SK-N-SH (cell line): ENCODE measurements at regions not wholly inside any gene's neighbourhood (a gene's known extent, or its start where the extent isn't known, plus 50 kb on each side); places are given as distances from the start of the nearest gene placed in this dataset.
A peak's percentile ranks its signal among the peaks of the same experiment; 100 is the strongest.

Experiments used
- CTCF ChIA-PET: fragments of 300-600, 350-600 bp; formaldehyde crosslinking; extraction: SDS; loops from one replicate; lab custom pipeline; 2021; lab: Yijun Ruan, JAX
- POLR2A ChIA-PET: fragments of 350-600 bp; sonication (Branson Sonifier 250); formaldehyde crosslinking; extraction: SDS; loops from one replicate; lab custom pipeline; 2020; ENCODE audit warnings: antibody characterized with exemption, inconsistent platforms; lab: Yijun Ruan, JAX
- DNase-seq: peaks from one replicate; pipeline ENCODE4 v3.0.0; 2012
- H2AFZ ChIP-seq: fragments of 200-600 bp; sonication (generic); 2 replicates; pipeline ENCODE4 v1.8.1; 2016; ENCODE audit warnings: antibody characterized with exemption, mild to moderate bottlenecking, low read depth
- H3F3A ChIP-seq: fragments of 200-600 bp; sonication (generic); replicated peaks from 2 replicates; pipeline ENCODE3; 2016; ENCODE audit warnings: antibody characterized with exemption, mild to moderate bottlenecking; ENCODE audit not compliant: insufficient read depth
- H3K27ac ChIP-seq, 2 experiments: fragments of 200-500 bp in 1 of 2; fragments of 200-600 bp in 1 of 2; sonication (Bioruptor generic) in 1 of 2; sonication (generic), shearing (Covaris generic) in 1 of 2; 2 replicates each; pipeline versions ENCODE4 v1.5.1 to v1.6.1; 2014 to 2016; ENCODE audit warnings: low read depth in 2 of 2, inconsistent platforms in 1 of 2, low read length in 1 of 2, mild to moderate bottlenecking in 1 of 2, mixed read lengths in 1 of 2
- H3K27me3 ChIP-seq: fragments of 200-600 bp; sonication (generic), shearing (Covaris generic); 2 replicates; pipeline ENCODE4 v1.6.1; 2016; ENCODE audit warnings: mixed run types; ENCODE audit not compliant: insufficient read depth
- H3K36me3 ChIP-seq, 2 experiments: fragments of 200-500 bp in 1 of 2; fragments of 200-600 bp in 1 of 2; sonication (Bioruptor generic) in 1 of 2; sonication (generic) in 1 of 2; replicated peaks in 1 of 2; 2 replicates each; pipeline versions ENCODE3 to v1.5.1; 2014 to 2016; ENCODE audit warnings: low read length in 1 of 2, mild to moderate bottlenecking in 1 of 2; ENCODE audit not compliant: insufficient read depth in 2 of 2, control insufficient read depth in 1 of 2
- H3K4me1 ChIP-seq, 2 experiments: fragments of 200-500 bp in 1 of 2; fragments of 200-600 bp in 1 of 2; sonication (Bioruptor generic) in 1 of 2; sonication (generic), shearing (Covaris generic) in 1 of 2; 2 replicates each; pipeline versions ENCODE4 v1.5.1 to v1.6.1; 2014 to 2016; ENCODE audit warnings: low read depth in 1 of 2, low read length in 1 of 2, mixed run types in 1 of 2; ENCODE audit not compliant: insufficient read depth in 2 of 2, control insufficient read depth in 1 of 2
- H3K4me2 ChIP-seq: fragments of 200-600 bp; sonication (generic), shearing (Covaris generic); 2 replicates; pipeline ENCODE4 v1.6.1; 2017; ENCODE audit warnings: mixed run types
- H3K4me3 ChIP-seq, 2 experiments: fragments of 200-500 bp in 1 of 2; fragments of 200-600 bp in 1 of 2; sonication (Bioruptor generic) in 1 of 2; sonication (generic), shearing (Covaris generic) in 1 of 2; 2 replicates each; pipeline versions ENCODE4 v1.5.1 to v1.8.1; 2014 to 2016; ENCODE audit warnings: low read depth in 2 of 2, inconsistent platforms in 1 of 2, low read length in 1 of 2, mild to moderate bottlenecking in 1 of 2, mixed read lengths in 1 of 2, moderate library complexity in 1 of 2
- H3K79me2 ChIP-seq: fragments of 200-600 bp; sonication (generic); 2 replicates; pipeline ENCODE4 v1.8.1; 2017; ENCODE audit warnings: mild to moderate bottlenecking; ENCODE audit not compliant: insufficient read depth
- H3K9ac ChIP-seq: fragments of 200-600 bp; sonication (generic); 2 replicates; pipeline ENCODE4 v1.6.1; 2017; ENCODE audit warnings: mixed run types
- H3K9me2 ChIP-seq: fragments of 200-600 bp; sonication (generic); 2 replicates; pipeline ENCODE4 v1.6.1; 2017; ENCODE audit warnings: mixed run types
- H3K9me3 ChIP-seq: fragments of 200-600 bp; sonication (generic); 2 replicates; pipeline ENCODE4 v1.6.1; 2017; ENCODE audit warnings: mixed run types, mild to moderate bottlenecking, moderate library complexity
- H4K20me1 ChIP-seq: fragments of 200-600 bp; sonication (generic); 2 replicates; pipeline ENCODE4 v1.6.1; 2017; ENCODE audit warnings: mild to moderate bottlenecking, mixed run types; ENCODE audit not compliant: insufficient read depth
- ELF1 ChIP-seq: IDR thresholded peaks from 2 replicates; pipeline ENCODE4 v1.4.0; 2012
- EP300 ChIP-seq, 2 experiments: IDR thresholded peaks; 2 replicates each; pipeline versions ENCODE4 v1.4.0 to v1.6.1; 2012; ENCODE audit warnings: borderline replicate concordance in 1 of 2, low read depth in 1 of 2, low read length in 1 of 2
- EZH2phosphoT487 ChIP-seq: fragments of 200-600 bp; sonication (generic); IDR thresholded peaks from 2 replicates; pipeline ENCODE4 v1.6.1; 2017; ENCODE audit warnings: low read depth, mixed run types, mild to moderate bottlenecking, antibody characterized with exemption, moderate library complexity, borderline replicate concordance
- FOSL2 ChIP-seq: IDR thresholded peaks from 2 replicates; pipeline ENCODE4 v1.4.0; 2012; ENCODE audit warnings: low read depth, mild to moderate bottlenecking, moderate library complexity, borderline replicate concordance
- FOXJ3 ChIP-seq: sonication (generic); formaldehyde crosslinking; IDR thresholded peaks from 2 replicates; pipeline ENCODE4 v1.5.1; 2020; ENCODE audit warnings: mild to moderate bottlenecking, missing genetic modification reagents
- GABPA ChIP-seq: IDR thresholded peaks from 2 replicates; pipeline ENCODE4 v1.4.0; 2012; ENCODE audit warnings: low read depth, mild to moderate bottlenecking
- JUND ChIP-seq: IDR thresholded peaks from 2 replicates; pipeline ENCODE4 v1.4.0; 2012
- MEF2A ChIP-seq: IDR thresholded peaks from 2 replicates; pipeline ENCODE4 v1.4.0; 2012; ENCODE audit warnings: low read depth, borderline replicate concordance
- MXI1 ChIP-seq: IDR thresholded peaks from 2 replicates; pipeline ENCODE4 v1.6.1; 2012; ENCODE audit warnings: mild to moderate bottlenecking, low read depth, low read length, improper control_type of control experiment
- NFIC ChIP-seq: IDR thresholded peaks from 2 replicates; pipeline ENCODE4 v1.4.0; 2012; ENCODE audit warnings: borderline replicate concordance
- POLR2AphosphoS5 ChIP-seq: IDR thresholded peaks from 2 replicates; pipeline ENCODE4 v1.6.1; 2012; ENCODE audit warnings: low read depth, low read length
- RCOR1 ChIP-seq: fragments of 150-350 bp; IDR thresholded peaks from 2 replicates; pipeline ENCODE4 v1.6.1; 2017; ENCODE audit warnings: antibody characterized with exemption, low read length
- RFX5 ChIP-seq: IDR thresholded peaks from 2 replicates; pipeline ENCODE4 v1.6.1; 2012; ENCODE audit warnings: mild to moderate bottlenecking, improper control_type of control experiment, low read length
- RXRA ChIP-seq: IDR thresholded peaks from 2 replicates; pipeline ENCODE4 v1.4.0; 2012; ENCODE audit warnings: low read depth, mild to moderate bottlenecking, borderline replicate concordance
- SMC3 ChIP-seq: IDR thresholded peaks from 2 replicates; pipeline ENCODE4 v1.6.1; 2012; ENCODE audit warnings: low read depth, low read length, improper control_type of control experiment
- TEAD4 ChIP-seq: IDR thresholded peaks from 2 replicates; pipeline ENCODE4 v1.4.0; 2012; ENCODE audit warnings: mild to moderate bottlenecking, borderline replicate concordance; ENCODE audit not compliant: insufficient read depth
- WGBS: methylation state at CpG from one replicate; pipeline ENCODE4 v1.1.6; 2017; ENCODE audit warnings: low lambda C conversion rate; 5-methylcytosine and 5-hydroxymethylcytosine counted together
- TF ChIP-seq, protein P1 (sequence below): IDR thresholded peaks from 2 replicates; pipeline ENCODE4; 2012
- TF ChIP-seq, protein P2 (sequence below): fragments of 200-600 bp; sonication (generic); IDR thresholded peaks from 2 replicates; pipeline ENCODE4 v1.6.1; 2017; ENCODE audit warnings: antibody characterized with exemption, mild to moderate bottlenecking, moderate library complexity
- TF ChIP-seq, protein P3 (sequence below): IDR thresholded peaks from 2 replicates; pipeline ENCODE4 v1.4.0; 2012; ENCODE audit warnings: low read depth, borderline replicate concordance

DNA sequence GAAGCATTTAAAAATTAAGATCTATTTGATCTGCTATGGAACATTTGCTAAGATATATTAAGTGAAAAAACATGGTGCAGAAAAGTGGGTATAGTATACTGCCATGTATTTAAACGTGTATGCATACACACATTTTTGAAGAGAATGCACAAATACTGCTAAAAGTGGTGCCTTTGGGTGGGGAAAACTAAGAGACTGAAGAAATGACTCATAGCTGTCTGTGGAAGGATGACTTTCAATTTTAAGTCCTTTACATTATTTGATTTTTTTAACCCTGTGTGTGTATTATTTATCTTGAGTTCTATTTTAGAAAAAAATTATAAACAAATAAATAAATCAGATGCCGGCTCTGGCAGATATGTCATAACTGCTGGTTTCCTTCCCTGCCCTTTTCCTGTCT, 120.7 kb upstream of the SLIT3 start:
- no peak overlapping the region for H3K27ac ChIP-seq
- H3K4me1 ChIP-seq = no peaks in the 10 kb centered on the region; a peak in 1 of 4 replicates
- H3K4me3 ChIP-seq = no peak overlapping the region
- H3K9me2 ChIP-seq = no peaks in the 10 kb centered on the region
- H3K4me2 ChIP-seq = no peak overlapping the region
- WGBS = 53% methylated on average over 2 of the region's 2 CpGs
- H4K20me1 ChIP-seq = no peaks in the 10 kb centered on the region
- no peaks in the 10 kb centered on the region for H3F3A ChIP-seq
- H3K9ac ChIP-seq = no peak overlapping the region
- no peaks in the 10 kb centered on the region for H3K27me3 ChIP-seq
- 0 out of 2 replicates have a peak overlapping the region, but pooled peaks have one; percentile 51 for H2AFZ ChIP-seq
- CTCF ChIA-PET = interaction anchor here (1.4 kb wide), 1 partner anchor 18 kb away, joined by 3 read pairs; no protein-coding TSS in a partner anchor
- TF ChIP-seq MEF2A (no peak), MXI1 (no peak), POLR2AphosphoS5 (no peak), EP300 (IDR thresholded peaks at IDR 0.05; ENCODE audit: borderline replicate concordance in 1 of 2, low read depth in 1 of 2, low read length in 1 of 2) (no peak), ELF1 (no peak), FOSL2 (no peak), GABPA (no peak), FOXJ3 (CRISPR knock-in tag) (no peak), RFX5 (no peak), NFIC (no peak), TEAD4 (no peak)
- TF ChIP-seq, protein P1, sequence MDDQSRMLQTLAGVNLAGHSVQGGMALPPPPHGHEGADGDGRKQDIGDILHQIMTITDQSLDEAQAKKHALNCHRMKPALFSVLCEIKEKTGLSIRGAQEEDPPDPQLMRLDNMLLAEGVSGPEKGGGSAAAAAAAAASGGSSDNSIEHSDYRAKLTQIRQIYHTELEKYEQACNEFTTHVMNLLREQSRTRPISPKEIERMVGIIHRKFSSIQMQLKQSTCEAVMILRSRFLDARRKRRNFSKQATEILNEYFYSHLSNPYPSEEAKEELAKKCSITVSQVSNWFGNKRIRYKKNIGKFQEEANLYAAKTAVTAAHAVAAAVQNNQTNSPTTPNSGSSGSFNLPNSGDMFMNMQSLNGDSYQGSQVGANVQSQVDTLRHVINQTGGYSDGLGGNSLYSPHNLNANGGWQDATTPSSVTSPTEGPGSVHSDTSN = no peak
- TF ChIP-seq, protein P2, sequence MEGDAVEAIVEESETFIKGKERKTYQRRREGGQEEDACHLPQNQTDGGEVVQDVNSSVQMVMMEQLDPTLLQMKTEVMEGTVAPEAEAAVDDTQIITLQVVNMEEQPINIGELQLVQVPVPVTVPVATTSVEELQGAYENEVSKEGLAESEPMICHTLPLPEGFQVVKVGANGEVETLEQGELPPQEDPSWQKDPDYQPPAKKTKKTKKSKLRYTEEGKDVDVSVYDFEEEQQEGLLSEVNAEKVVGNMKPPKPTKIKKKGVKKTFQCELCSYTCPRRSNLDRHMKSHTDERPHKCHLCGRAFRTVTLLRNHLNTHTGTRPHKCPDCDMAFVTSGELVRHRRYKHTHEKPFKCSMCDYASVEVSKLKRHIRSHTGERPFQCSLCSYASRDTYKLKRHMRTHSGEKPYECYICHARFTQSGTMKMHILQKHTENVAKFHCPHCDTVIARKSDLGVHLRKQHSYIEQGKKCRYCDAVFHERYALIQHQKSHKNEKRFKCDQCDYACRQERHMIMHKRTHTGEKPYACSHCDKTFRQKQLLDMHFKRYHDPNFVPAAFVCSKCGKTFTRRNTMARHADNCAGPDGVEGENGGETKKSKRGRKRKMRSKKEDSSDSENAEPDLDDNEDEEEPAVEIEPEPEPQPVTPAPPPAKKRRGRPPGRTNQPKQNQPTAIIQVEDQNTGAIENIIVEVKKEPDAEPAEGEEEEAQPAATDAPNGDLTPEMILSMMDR = no peak
- POLR2A ChIA-PET = no interaction called here
- no peaks in the 10 kb centered on the region for H3K9me3 ChIP-seq
- DNase-seq = no peak
- H3K36me3 ChIP-seq = no peaks in the 10 kb centered on the region
- no peaks in the 10 kb centered on the region for H3K79me2 ChIP-seq

DNA sequence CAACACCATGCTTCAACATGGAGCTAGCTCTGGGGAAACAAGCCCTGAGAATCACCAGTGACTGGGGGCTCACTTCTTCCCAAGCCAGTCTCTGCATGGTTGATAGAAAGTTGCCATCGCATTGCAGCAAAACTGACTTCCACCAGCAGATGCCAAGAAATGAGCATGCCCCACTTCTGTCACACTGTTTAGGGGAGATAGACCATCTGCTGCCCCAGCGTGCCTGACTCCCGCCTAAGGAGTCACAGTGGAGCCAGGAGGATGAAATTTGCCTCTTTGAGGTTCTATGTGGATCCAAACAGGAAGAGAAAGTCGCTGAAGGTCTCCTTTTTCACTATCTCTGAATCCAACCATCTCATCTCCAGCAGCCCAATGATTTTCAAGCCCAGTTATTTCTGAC, 116.7 kb upstream of the SLIT3 start:
- Histone ChIP-seq H3K79me2 (no peaks in the 10 kb centered on the region), H3K4me3 (no peak overlapping the region), H3K9me2 (no peaks in the 10 kb centered on the region), H3K4me2 (no peak overlapping the region), H3K4me1 (peaks cover 0 to 3% of the 10 kb centered on the region in 2 experiments; a peak in 2 of 4 replicates), H3K36me3 (no peaks in the 10 kb centered on the region), H3K9me3 (no peaks in the 10 kb centered on the region), H3F3A (no peaks in the 10 kb centered on the region), H3K27me3 (no peaks in the 10 kb centered on the region), H4K20me1 (no peaks in the 10 kb centered on the region), H3K27ac (no peak overlapping the region), H3K9ac (no peak overlapping the region), H2AFZ (no peak overlapping the region)
- ChIA-PET CTCF (interaction anchor here (1.0 kb wide), 1 partner anchor 417 kb away, joined by 4 read pairs; no protein-coding TSS in a partner anchor), POLR2A (no interaction called here)
- no peak for DNase-seq
- WGBS = 86% methylated on average over 4 of the region's 4 CpGs
- TF ChIP-seq, protein P3, sequence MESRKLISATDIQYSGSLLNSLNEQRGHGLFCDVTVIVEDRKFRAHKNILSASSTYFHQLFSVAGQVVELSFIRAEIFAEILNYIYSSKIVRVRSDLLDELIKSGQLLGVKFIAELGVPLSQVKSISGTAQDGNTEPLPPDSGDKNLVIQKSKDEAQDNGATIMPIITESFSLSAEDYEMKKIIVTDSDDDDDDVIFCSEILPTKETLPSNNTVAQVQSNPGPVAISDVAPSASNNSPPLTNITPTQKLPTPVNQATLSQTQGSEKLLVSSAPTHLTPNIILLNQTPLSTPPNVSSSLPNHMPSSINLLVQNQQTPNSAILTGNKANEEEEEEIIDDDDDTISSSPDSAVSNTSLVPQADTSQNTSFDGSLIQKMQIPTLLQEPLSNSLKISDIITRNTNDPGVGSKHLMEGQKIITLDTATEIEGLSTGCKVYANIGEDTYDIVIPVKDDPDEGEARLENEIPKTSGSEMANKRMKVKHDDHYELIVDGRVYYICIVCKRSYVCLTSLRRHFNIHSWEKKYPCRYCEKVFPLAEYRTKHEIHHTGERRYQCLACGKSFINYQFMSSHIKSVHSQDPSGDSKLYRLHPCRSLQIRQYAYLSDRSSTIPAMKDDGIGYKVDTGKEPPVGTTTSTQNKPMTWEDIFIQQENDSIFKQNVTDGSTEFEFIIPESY = no peak
- TF ChIP-seq EZH2phosphoT487 (no peak), SMC3 (no peak), RFX5 (no peak), MEF2A (no peak), RXRA (no peak), JUND (no peak), RCOR1 (no peak), FOSL2 (no peak), NFIC (no peak), MXI1 (no peak)
- TF ChIP-seq, protein P2 = no peak
